Loucy (cell line): ENCODE measurements at regions not wholly inside any gene's neighbourhood (a gene's known extent, or its start where the extent isn't known, plus 50 kb on each side); places are given as distances from the start of the nearest gene placed in this dataset.

ENCODE experiments used
- CTCF ChIP-seq: fragments of 200-600 bp; sonication (generic); conservative IDR thresholded peaks from 2 replicates; pipeline ENCODE4 v1.5.1; 2014; ENCODE audit warnings: mild to moderate bottlenecking, antibody characterized with exemption, low read length
- EZH2phosphoT487 ChIP-seq: fragments of 200-600 bp; IDR thresholded peaks from 2 replicates; pipeline ENCODE4 v1.6.1; 2018; ENCODE audit warnings: antibody characterized with exemption, mild to moderate bottlenecking, moderate library complexity, borderline replicate concordance

GRCh38 chr7:39827571-39827970 lies 122.5 kb upstream of the CDK13 start:
- no peak for TF ChIP-seq CTCF
- no peak for TF ChIP-seq EZH2phosphoT487
